ENCODE measurements at regions not wholly inside any gene's neighbourhood (a gene's known extent, or its start where the extent isn't known, plus 50 kb on each side); places are given as distances from the start of the nearest gene placed in this dataset.

- intact Hi-C loops (cut with DNase I) = loop anchor here (5.0 to 10.0 kb wide), 8 partner anchors 78 to 563 kb away; partner anchors contain the start of gene DLL1 (in 8 of the 10)
- H3K9me3 ChIP-seq = no peaks in the 10 kb centered on the region
- WGBS, 4 donors = 72 to 81% (median 75%) methylated on average over 9 of the region's 9 CpGs
- TF ChIP-seq POLR2A (IDR thresholded peaks at IDR 0.05) (no peak), CTCF (IDR thresholded peaks at IDR 0.05) (no peak)
- DNase-seq (peak in 1 of 5 donors; percentile 2), ATAC-seq (no peak)
- H3K27ac ChIP-seq = no peak overlapping the region
- no peaks in the 10 kb centered on the region for H3K36me3 ChIP-seq
- H3K27me3 ChIP-seq = peaks cover 0 to 14% (median 0%) of the 10 kb centered on the region in 9 donors
- no peak overlapping the region for H3K4me3 ChIP-seq
- H3K4me1 ChIP-seq = peaks cover 0 to 15% (median 1%) of the 10 kb centered on the region in 12 donors
Measured at GRCh38 chr6:169964486-169965180, 213.2 kb downstream of the ERMARD start.

GRCh38 chr6:169963581-169964297 lies 212.3 kb downstream of the ERMARD start:
- WGBS, 4 donors = 81 to 96% (median 93%) methylated on average over 26 to 55 of the region's 55 CpGs
- H3K27ac ChIP-seq = no peak overlapping the region
- no peaks in the 10 kb centered on the region for H3K36me3 ChIP-seq
- no peak for TF ChIP-seq POLR2A (IDR thresholded peaks at IDR 0.05)
- TF ChIP-seq CTCF (IDR thresholded peaks at IDR 0.05) = no peak
- ATAC-seq (no peak), DNase-seq (peak in 1 of 5 donors; percentile 3)
- intact Hi-C loops (cut with DNase I) = loop anchor here (5.0 to 10.0 kb wide), 7 partner anchors 129 to 564 kb away; partner anchors contain the start of gene DLL1 (in 7 of the 10)
- H3K9me3 ChIP-seq = no peaks in the 10 kb centered on the region
- H3K4me1 ChIP-seq = peaks cover 0 to 15% (median 2%) of the 10 kb centered on the region in 12 donors
- H3K4me3 ChIP-seq = no peak overlapping the region
- peaks cover 0 to 14% (median 0%) of the 10 kb centered on the region in 9 donors for H3K27me3 ChIP-seq

GRCh38 chr6:169962604-169963469 lies 211.4 kb downstream of the ERMARD start:
- intact Hi-C loops (cut with DNase I) = loop anchor here (5.0 to 10.0 kb wide), 7 partner anchors 128 to 564 kb away; partner anchors contain the start of gene DLL1 (in 7 of the 10)
- WGBS, 4 donors = 85 to 92% (median 88%) methylated on average over 34 to 44 of the region's 44 CpGs
- H3K4me1 ChIP-seq = peaks cover 0 to 15% (median 2%) of the 10 kb centered on the region in 12 donors
- H3K9me3 ChIP-seq = no peaks in the 10 kb centered on the region
- H3K36me3 ChIP-seq = no peaks in the 10 kb centered on the region
- H3K27ac ChIP-seq = peak overlapping the region in 9 of 12 donors; percentile 8 to 82 (median 69)
- peak overlapping the region in 11 of 12 donors; percentile 33 to 69 (median 59) for H3K4me3 ChIP-seq
- no peak for TF ChIP-seq POLR2A (IDR thresholded peaks at IDR 0.05)
- TF ChIP-seq CTCF (IDR thresholded peaks at IDR 0.05) = no peak
- H3K27me3 ChIP-seq = peaks cover 0 to 14% (median 0%) of the 10 kb centered on the region in 9 donors
- ATAC-seq (no peak), DNase-seq (peak in 1 of 5 donors; percentile 7)
